ENCODE measurements at regions not wholly inside any gene's neighbourhood (a gene's known extent, or its start where the extent isn't known, plus 50 kb on each side); places are given as distances from the start of the nearest gene placed in this dataset.

DNA sequence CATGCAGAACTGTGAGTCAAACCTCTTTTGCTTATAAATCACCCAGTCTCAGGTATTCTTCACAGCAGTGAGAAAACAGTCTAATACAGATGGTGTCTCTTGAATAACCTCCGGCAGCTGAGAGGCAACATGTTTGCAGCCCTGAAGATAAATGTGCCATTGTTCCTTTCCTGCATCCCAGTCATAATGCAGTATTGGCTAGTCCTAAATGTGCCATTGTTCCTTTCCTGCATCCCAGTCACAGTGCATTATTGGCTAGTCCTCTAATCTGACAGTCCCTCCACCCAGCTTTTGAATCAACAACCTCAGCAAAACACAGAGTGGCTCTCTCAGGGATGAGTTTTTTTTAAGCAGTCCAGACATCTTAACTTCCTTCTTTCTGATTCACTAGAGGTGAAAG, 550.7 kb downstream of the RIT2 start:
- DNase-seq (ENCODE audit: low read depth) = no peak
- TF ChIP-seq, protein P1, sequence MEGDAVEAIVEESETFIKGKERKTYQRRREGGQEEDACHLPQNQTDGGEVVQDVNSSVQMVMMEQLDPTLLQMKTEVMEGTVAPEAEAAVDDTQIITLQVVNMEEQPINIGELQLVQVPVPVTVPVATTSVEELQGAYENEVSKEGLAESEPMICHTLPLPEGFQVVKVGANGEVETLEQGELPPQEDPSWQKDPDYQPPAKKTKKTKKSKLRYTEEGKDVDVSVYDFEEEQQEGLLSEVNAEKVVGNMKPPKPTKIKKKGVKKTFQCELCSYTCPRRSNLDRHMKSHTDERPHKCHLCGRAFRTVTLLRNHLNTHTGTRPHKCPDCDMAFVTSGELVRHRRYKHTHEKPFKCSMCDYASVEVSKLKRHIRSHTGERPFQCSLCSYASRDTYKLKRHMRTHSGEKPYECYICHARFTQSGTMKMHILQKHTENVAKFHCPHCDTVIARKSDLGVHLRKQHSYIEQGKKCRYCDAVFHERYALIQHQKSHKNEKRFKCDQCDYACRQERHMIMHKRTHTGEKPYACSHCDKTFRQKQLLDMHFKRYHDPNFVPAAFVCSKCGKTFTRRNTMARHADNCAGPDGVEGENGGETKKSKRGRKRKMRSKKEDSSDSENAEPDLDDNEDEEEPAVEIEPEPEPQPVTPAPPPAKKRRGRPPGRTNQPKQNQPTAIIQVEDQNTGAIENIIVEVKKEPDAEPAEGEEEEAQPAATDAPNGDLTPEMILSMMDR (IDR thresholded peaks at IDR 0.05; ENCODE audit: control insufficient read depth, extremely low read depth, insufficient read depth) = no peak
- H3K4me3 ChIP-seq (ENCODE audit: low read depth, low read length) = no peak overlapping the region

- DNase-seq (ENCODE audit: low read depth) = no peak
- H3K4me3 ChIP-seq (ENCODE audit: low read depth, low read length) = no peak overlapping the region
- TF ChIP-seq, protein P1 (IDR thresholded peaks at IDR 0.05; ENCODE audit: control insufficient read depth, extremely low read depth, insufficient read depth) = no peak
Observed at GRCh38 chr18:42568773-42569172, 546.7 kb downstream of the RIT2 start.

GRCh38 chr18:42574871-42575270, 540.6 kb downstream of the RIT2 start:
- H3K4me3 ChIP-seq (ENCODE audit: low read depth, low read length) = no peak overlapping the region
- TF ChIP-seq, protein P1 (IDR thresholded peaks at IDR 0.05; ENCODE audit: control insufficient read depth, extremely low read depth, insufficient read depth) = no peak
- DNase-seq (ENCODE audit: low read depth) = no peak

- no peak overlapping the region for H3K4me3 ChIP-seq (ENCODE audit: low read depth, low read length)
- DNase-seq (ENCODE audit: low read depth) = no peak
- TF ChIP-seq, protein P1 (IDR thresholded peaks at IDR 0.05; ENCODE audit: control insufficient read depth, extremely low read depth, insufficient read depth) = no peak
Observed at GRCh38 chr18:42576124-42576523, 539.4 kb downstream of the RIT2 start.

- no peak for DNase-seq (ENCODE audit: low read depth)
- TF ChIP-seq, protein P1 (IDR thresholded peaks at IDR 0.05; ENCODE audit: control insufficient read depth, extremely low read depth, insufficient read depth) = no peak
- no peak overlapping the region for H3K4me3 ChIP-seq (ENCODE audit: low read depth, low read length)
Observed at GRCh38 chr18:42578792-42579191, 536.7 kb downstream of the RIT2 start.

GRCh38 chr18:42582266-42582665, 533.2 kb downstream of the RIT2 start:
- TF ChIP-seq, protein P1 (IDR thresholded peaks at IDR 0.05; ENCODE audit: control insufficient read depth, extremely low read depth, insufficient read depth) = no peak
- no peak for DNase-seq (ENCODE audit: low read depth)
- no peak overlapping the region for H3K4me3 ChIP-seq (ENCODE audit: low read depth, low read length)

- DNase-seq (ENCODE audit: low read depth) = no peak
- TF ChIP-seq, protein P1 (IDR thresholded peaks at IDR 0.05; ENCODE audit: control insufficient read depth, extremely low read depth, insufficient read depth) = no peak
- H3K4me3 ChIP-seq (ENCODE audit: low read depth, low read length) = no peak overlapping the region
Observed at GRCh38 chr18:42583283-42583731, 532.2 kb downstream of the RIT2 start.

Measured in LNCaP clone FGC (cell line).